B cell (primary cell): ENCODE measurements at regions not wholly inside any gene's neighbourhood (a gene's known extent, or its start where the extent isn't known, plus 50 kb on each side); places are given as distances from the start of the nearest gene placed in this dataset.

Experiments used
- ATAC-seq: fragments of 200-7000 bp; cut with Tn5 transposase; one replicate; pipeline ENCODE4 v1.10.0; 2021; ENCODE audit warnings: low read depth, mild to moderate bottlenecking, moderate number of reproducible peaks, moderate library complexity
- CTCF ChIA-PET: fragments of 350-600 bp; sonication (Branson Sonifier 250); formaldehyde crosslinking; loops from one replicate; lab custom pipeline; 2021; ENCODE audit warnings: antibody characterized with exemption, inconsistent platforms; lab: Charles Lee
- POLR2A ChIA-PET: fragments of 350-600 bp; sonication (Branson Sonifier 250); formaldehyde crosslinking; loops from one replicate; lab custom pipeline; 2021; ENCODE audit warnings: antibody characterized with exemption; lab: Charles Lee
- DNase-seq: peaks from one replicate; pipeline ENCODE4 v3.0.0; 2013
- H2AFZ ChIP-seq: 2 replicates; pipeline ENCODE4 v1.6.1; 2012; ENCODE audit warnings: mild to moderate bottlenecking, low read depth, low read length; ENCODE audit not compliant: insufficient read depth, poor library complexity, severe bottlenecking
- H3K27ac ChIP-seq, 2 donors: 1 replicate in 1 of 2; 2 replicates in 1 of 2; pipeline ENCODE4 v1.5.1; 2012 to 2013; ENCODE audit warnings: low read length in 2 of 2, mild to moderate bottlenecking in 2 of 2, moderate library complexity in 1 of 2
- H3K27me3 ChIP-seq, 4 experiments: fragments of 200-600 bp in 1 of 4; sonication (generic) in 1 of 4; replicated peaks in 1 of 4; 1 replicate in 2 of 4; 2 replicates in 2 of 4; pipeline versions ENCODE4 v1.6.1 to v1.7.0; 2013 to 2016; ENCODE audit warnings: low read length in 3 of 4, mild to moderate bottlenecking in 2 of 4, mixed read lengths in 1 of 4, moderate library complexity in 1 of 4; ENCODE audit not compliant: insufficient read depth in 4 of 4, control insufficient read depth in 3 of 4; ENCODE audit errors: control extremely low read depth in 1 of 4
- H3K36me3 ChIP-seq, 2 experiments: replicated peaks in 1 of 2; 1 replicate in 1 of 2; 2 replicates in 1 of 2; pipeline versions ENCODE4 v1.6.1 to v1.7.1; 2013; ENCODE audit warnings: low read length in 1 of 2; ENCODE audit not compliant: insufficient read depth in 2 of 2, control insufficient read depth in 1 of 2; ENCODE audit errors: control extremely low read depth in 1 of 2, extremely low read depth in 1 of 2
- H3K4me1 ChIP-seq, 2 donors: fragments of 200-600 bp in 1 of 2; sonication (generic) in 1 of 2; 1 replicate in 1 of 2; 2 replicates in 1 of 2; pipeline versions ENCODE4 v1.5.1 to v1.6.1; 2013 to 2017; ENCODE audit warnings: low read length in 2 of 2; ENCODE audit not compliant: control insufficient read depth in 2 of 2, insufficient read depth in 2 of 2
- H3K4me2 ChIP-seq: replicated peaks from 2 replicates; pipeline ENCODE3; 2012; ENCODE audit warnings: mild to moderate bottlenecking, low read depth, low read length; ENCODE audit not compliant: poor library complexity, severe bottlenecking
- H3K4me3 ChIP-seq, 5 experiments: fragments of 200-600 bp in 1 of 5; sonication (generic) in 1 of 5; 1 replicate in 3 of 5; 2 replicates in 2 of 5; pipeline versions ENCODE4 v1.5.1 to v1.7.0; 2011 to 2016; ENCODE audit warnings: low read length in 4 of 5, mild to moderate bottlenecking in 4 of 5, low read depth in 2 of 5, control low read depth in 1 of 5, moderate library complexity in 1 of 5; ENCODE audit not compliant: insufficient read depth in 1 of 5; ENCODE audit errors: control extremely low read depth in 1 of 5, extremely low read depth in 1 of 5
- H3K79me2 ChIP-seq: fragments of 200-600 bp; sonication (generic); one replicate; pipeline ENCODE4 v1.6.0; 2016; ENCODE audit warnings: low read length; ENCODE audit not compliant: control insufficient read depth, insufficient read depth
- H3K9ac ChIP-seq: fragments of 200-600 bp; sonication (generic); 2 replicates; pipeline ENCODE4 v1.6.1; 2017; ENCODE audit warnings: mild to moderate bottlenecking, low read length, moderate library complexity
- H3K9me3 ChIP-seq, 3 donors: one replicate each; pipeline versions ENCODE4 v1.6.1 to v1.7.1; 2013; ENCODE audit warnings: low read length in 2 of 3; ENCODE audit not compliant: control insufficient read depth in 2 of 3, insufficient read depth in 1 of 3; ENCODE audit errors: control extremely low read depth in 1 of 3
- H4K20me1 ChIP-seq: 2 replicates; pipeline ENCODE4 v1.6.0; 2012; ENCODE audit warnings: mild to moderate bottlenecking, low read length; ENCODE audit not compliant: insufficient read depth, control insufficient read depth, poor library complexity, severe bottlenecking
- H3K27ac Mint-ChIP-seq: one replicate; pipeline ENCODE4 v1.8.0; 2021; ENCODE audit warnings: mixed read lengths
- H3K27me3 Mint-ChIP-seq: one replicate; pipeline ENCODE4 v1.8.0; 2021; ENCODE audit warnings: mixed read lengths
- H3K4me1 Mint-ChIP-seq: one replicate; pipeline ENCODE4 v1.8.0; 2021; ENCODE audit warnings: mixed read lengths
- H3K4me3 Mint-ChIP-seq: one replicate; pipeline ENCODE4 v1.8.0; 2021; ENCODE audit warnings: mixed read lengths
- H3K9me3 Mint-ChIP-seq: one replicate; pipeline ENCODE4 v1.8.0; 2022; ENCODE audit warnings: mixed read lengths; ENCODE audit not compliant: insufficient read depth
- CTCF ChIP-seq: fragments of 200-600 bp; IDR thresholded peaks from one replicate; pipeline ENCODE4 v1.8.0; 2022; ENCODE audit warnings: antibody characterized with exemption, mild to moderate bottlenecking
- EZH2 ChIP-seq: IDR thresholded peaks from 2 replicates; pipeline ENCODE4 v1.6.1; 2012; ENCODE audit warnings: borderline replicate concordance, low read depth, mild to moderate bottlenecking, moderate library complexity, low read length; ENCODE audit not compliant: insufficient read depth, poor library complexity, severe bottlenecking
- WGBS: methylation state at CpG from one replicate; pipeline ENCODE4 v1.1.5; 2013; ENCODE audit warnings: missing lambda C conversion rate; ENCODE audit not compliant: insufficient coverage; 5-methylcytosine and 5-hydroxymethylcytosine counted together
- intact Hi-C: fragments of 100-400 bp; cut with micrococcal nuclease; formaldehyde crosslinking; loops from one replicate; pipeline ENCODE4 v1.10.0; 2022

- no peak for DNase-seq
- 100% methylated on average over 1 of the region's 3 CpGs for WGBS
- Histone ChIP-seq H3K4me1 (no peaks in the 10 kb centered on the region), H3K79me2 (no peaks in the 10 kb centered on the region), H3K9me3 (no peaks in the 10 kb centered on the region), H3K36me3 (no peaks in the 10 kb centered on the region), H3K9ac (no peak overlapping the region), H2AFZ (no peak overlapping the region), H3K27me3 (no peaks in the 10 kb centered on the region), H4K20me1 (no peaks in the 10 kb centered on the region), H3K4me2 (no peak overlapping the region), H3K27ac (no peak overlapping the region), H3K4me3 (no peak overlapping the region)
- intact Hi-C loops = no loop called here
- Mint-ChIP-seq H3K4me3 (no peak overlapping the region), H3K27ac (no peak overlapping the region), H3K9me3 (no peaks in the 10 kb centered on the region), H3K4me1 (no peaks in the 10 kb centered on the region), H3K27me3 (no peaks in the 10 kb centered on the region)
- ChIA-PET CTCF (no interaction called here), POLR2A (no interaction called here)
- TF ChIP-seq CTCF (no peak), EZH2 (no peak)
- no peak for ATAC-seq
These were observed 94.1 kb upstream of the BMP4 start for GRCh38 chr14:54050759-54051158.

DNA sequence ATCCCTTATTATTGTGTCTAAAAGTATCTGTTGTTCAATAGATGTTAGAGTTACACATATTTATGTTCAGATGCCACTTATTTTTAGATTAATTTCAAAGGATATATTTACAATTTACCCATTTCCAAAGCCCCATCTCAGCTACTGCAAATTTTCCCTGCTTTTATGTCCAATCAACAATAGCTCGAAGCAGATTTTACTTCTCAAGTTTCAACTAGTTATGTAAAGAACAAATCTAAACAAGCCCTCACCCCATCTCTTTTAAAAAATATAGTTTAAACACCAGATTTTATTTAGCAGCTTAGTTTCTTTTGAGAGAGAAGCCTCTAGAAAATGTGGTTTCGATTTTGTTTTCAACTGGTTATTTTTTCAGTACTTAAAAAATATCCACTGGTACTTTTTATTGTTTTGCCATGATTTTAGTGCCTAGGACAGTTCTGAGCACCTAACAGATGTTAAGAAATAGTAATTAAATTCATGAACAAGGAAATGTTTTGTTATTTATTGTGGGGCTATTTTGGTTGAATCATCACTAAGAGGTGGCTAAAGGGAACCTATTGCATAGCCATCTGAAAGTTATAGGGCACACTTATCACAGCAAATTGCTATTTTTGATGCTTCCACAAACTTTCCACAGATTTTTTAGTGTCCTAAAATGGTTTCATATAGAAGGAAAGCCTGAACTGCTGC is 96.2 kb upstream of the BMP4 start:
- ATAC-seq = no peak
- CTCF ChIA-PET = interaction anchor here (0.6 to 0.7 kb wide), 2 partner anchors 244 to 619 kb away, joined by 3 read pairs; no protein-coding TSS in a partner anchor
- POLR2A ChIA-PET = no interaction called here

More for the DNA sequence above, 96.2 kb upstream of the BMP4 start:
- H3K79me2 ChIP-seq = no peaks in the 10 kb centered on the region
- no peak overlapping the region for H3K4me3 Mint-ChIP-seq
- H3K27ac ChIP-seq = no peak overlapping the region
- H2AFZ ChIP-seq = no peak overlapping the region
- no peak overlapping the region for H3K9ac ChIP-seq
- TF ChIP-seq CTCF (no peak), EZH2 (no peak)
- no peaks in the 10 kb centered on the region for H3K9me3 ChIP-seq
- H3K36me3 ChIP-seq = no peaks in the 10 kb centered on the region
- no peaks in the 10 kb centered on the region for H3K9me3 Mint-ChIP-seq
- intact Hi-C loops = no loop called here
- H4K20me1 ChIP-seq = no peaks in the 10 kb centered on the region
- no CpG with 5 or more reads among the region's 2 CpGs for WGBS
- no peak overlapping the region for H3K4me3 ChIP-seq
- H3K4me1 Mint-ChIP-seq = no peaks in the 10 kb centered on the region
- H3K27me3 ChIP-seq = no peaks in the 10 kb centered on the region
- H3K4me1 ChIP-seq = no peaks in the 10 kb centered on the region
- H3K4me2 ChIP-seq = no peak overlapping the region
- DNase-seq = no peak
- no peak overlapping the region for H3K27ac Mint-ChIP-seq
- H3K27me3 Mint-ChIP-seq = no peaks in the 10 kb centered on the region
